ENCODE measurements at regions not wholly inside any gene's neighbourhood (a gene's known extent, or its start where the extent isn't known, plus 50 kb on each side); places are given as distances from the start of the nearest gene placed in this dataset.

GRCh38 chr12:91883811-91884210 is 261.8 kb downstream of the BTG1 start:
- POLR2A ChIA-PET, result no interaction called here

GRCh38 chr12:91882910-91883309 is 262.7 kb downstream of the BTG1 start:
- no peaks in the 10 kb centered on the region for H3K27me3 ChIP-seq (replicated peaks; ENCODE audit: control insufficient read depth, insufficient read depth, low read length)
- Mint-ChIP-seq H3K4me3 (ENCODE audit: unreplicated experiment) (no peak overlapping the region), H3K27me3 (ENCODE audit: insufficient read depth, unreplicated experiment) (no peaks in the 10 kb centered on the region), H3K4me1 (ENCODE audit: low read depth, unreplicated experiment) (peaks cover 4% of the 10 kb centered on the region), H3K27ac (ENCODE audit: unreplicated experiment) (no peak overlapping the region), H3K9me3 (ENCODE audit: unreplicated experiment) (no peaks in the 10 kb centered on the region), H3K36me3 (ENCODE audit: insufficient read depth, unreplicated experiment) (no peaks in the 10 kb centered on the region)
- H3K4me3 ChIP-seq (ENCODE audit: low read depth, low read length), result no peak overlapping the region
- no peaks in the 10 kb centered on the region for H3K36me3 ChIP-seq (ENCODE audit: control insufficient read depth, insufficient read depth, low read length)
- no peaks in the 10 kb centered on the region for H3K9me3 ChIP-seq
- BruUV-seq (replicated peaks), result no TSS peak
- ChIA-PET CTCF (no interaction called here), POLR2A (no interaction called here)
- H3K4me1 ChIP-seq, result peaks cover 29% of the 10 kb centered on the region
- no peak for DNase-seq
- intact Hi-C loops (cut with micrococcal nuclease; ENCODE audit: unreplicated experiment), result no loop called here
- no peak for TF ChIP-seq CTCF (IDR thresholded peaks at IDR 0.05; ENCODE audit: insufficient read depth in 1 of 2, low read depth in 1 of 2, low read length in 1 of 2, severe bottlenecking in 1 of 2, unreplicated experiment in 1 of 2)

More at GRCh38 chr12:91883811-91884210, 261.8 kb downstream of the BTG1 start:
- H3K27me3 Mint-ChIP-seq (ENCODE audit: insufficient read depth, unreplicated experiment), result no peaks in the 10 kb centered on the region
- no peaks in the 10 kb centered on the region for H3K9me3 ChIP-seq
- H3K27me3 ChIP-seq (replicated peaks; ENCODE audit: control insufficient read depth, insufficient read depth, low read length), result no peaks in the 10 kb centered on the region
- no peak for TF ChIP-seq CTCF (IDR thresholded peaks at IDR 0.05; ENCODE audit: insufficient read depth in 1 of 2, low read depth in 1 of 2, low read length in 1 of 2, severe bottlenecking in 1 of 2, unreplicated experiment in 1 of 2)
- H3K27ac Mint-ChIP-seq (ENCODE audit: unreplicated experiment), result no peak overlapping the region
- no peak for DNase-seq
- no peak overlapping the region for H3K4me3 ChIP-seq (ENCODE audit: low read depth, low read length)
- CTCF ChIA-PET, result no interaction called here
- intact Hi-C loops (cut with micrococcal nuclease; ENCODE audit: unreplicated experiment), result no loop called here
- no TSS peak for BruUV-seq (replicated peaks)
- no peaks in the 10 kb centered on the region for H3K36me3 Mint-ChIP-seq (ENCODE audit: insufficient read depth, unreplicated experiment)
- no peaks in the 10 kb centered on the region for H3K9me3 Mint-ChIP-seq (ENCODE audit: unreplicated experiment)
- peaks cover 29% of the 10 kb centered on the region for H3K4me1 ChIP-seq
- H3K4me3 Mint-ChIP-seq (ENCODE audit: unreplicated experiment), result no peak overlapping the region
- no peaks in the 10 kb centered on the region for H3K36me3 ChIP-seq (ENCODE audit: control insufficient read depth, insufficient read depth, low read length)
- H3K4me1 Mint-ChIP-seq (ENCODE audit: low read depth, unreplicated experiment), result peaks cover 6% of the 10 kb centered on the region

GRCh38 chr12:91880528-91880927 is 265.1 kb downstream of the BTG1 start:
- Mint-ChIP-seq H3K9me3 (ENCODE audit: unreplicated experiment) (peaks cover 8% of the 10 kb centered on the region), H3K36me3 (ENCODE audit: insufficient read depth, unreplicated experiment) (no peaks in the 10 kb centered on the region), H3K4me3 (ENCODE audit: unreplicated experiment) (no peak overlapping the region), H3K27me3 (ENCODE audit: insufficient read depth, unreplicated experiment) (no peaks in the 10 kb centered on the region), H3K27ac (ENCODE audit: unreplicated experiment) (no peak overlapping the region), H3K4me1 (ENCODE audit: low read depth, unreplicated experiment) (no peaks in the 10 kb centered on the region)
- CTCF ChIA-PET, result no interaction called here
- Histone ChIP-seq H3K4me1 (peaks cover 8% of the 10 kb centered on the region), H3K36me3 (ENCODE audit: control insufficient read depth, insufficient read depth, low read length) (no peaks in the 10 kb centered on the region), H3K4me3 (ENCODE audit: low read depth, low read length) (no peak overlapping the region), H3K9me3 (no peaks in the 10 kb centered on the region), H3K27me3 (replicated peaks; ENCODE audit: control insufficient read depth, insufficient read depth, low read length) (no peaks in the 10 kb centered on the region)
- no peak for TF ChIP-seq CTCF (IDR thresholded peaks at IDR 0.05; ENCODE audit: insufficient read depth in 1 of 2, low read depth in 1 of 2, low read length in 1 of 2, severe bottlenecking in 1 of 2, unreplicated experiment in 1 of 2)
- BruUV-seq (replicated peaks), result no TSS peak
- DNase-seq, result no peak
- POLR2A ChIA-PET, result no interaction called here
- intact Hi-C loops (cut with micrococcal nuclease; ENCODE audit: unreplicated experiment), result no loop called here
